K562 (cell line): ENCODE measurements at regions not wholly inside any gene's neighbourhood (a gene's known extent, or its start where the extent isn't known, plus 50 kb on each side); places are given as distances from the start of the nearest gene placed in this dataset.

Experiments
- CTCF ChIP-seq, 3 experiments: IDR thresholded peaks in 2 of 3; conservative IDR thresholded peaks in 1 of 3; 2 replicates each; pipeline ENCODE4 v1.5.1; 2011 to 2012; ENCODE audit warnings: low read length in 3 of 3, mild to moderate bottlenecking in 3 of 3, control low read depth in 2 of 3, improper control_type of control experiment in 1 of 3, inconsistent platforms in 1 of 3, low read depth in 1 of 3, mixed read lengths in 1 of 3, moderate library complexity in 1 of 3; ENCODE audit not compliant: insufficient read depth in 2 of 3
- EP300 ChIP-seq: IDR thresholded peaks from 2 replicates; pipeline ENCODE4 v1.6.1; 2012; ENCODE audit warnings: low read length, improper control_type of control experiment
- FOS ChIP-seq: IDR thresholded peaks from 3 replicates; pipeline ENCODE4 v1.6.1; 2011; ENCODE audit not compliant: insufficient read length; ENCODE audit errors: extremely low read depth
- GABPA ChIP-seq: fragments of 200-800 bp; sonication (Bioruptor generic); conservative IDR thresholded peaks from 2 replicates; pipeline ENCODE4 v1.6.1; 2016; ENCODE audit warnings: low read depth, missing genetic modification characterization, missing compliant biosample characterization
- JUND ChIP-seq, 2 experiments: IDR thresholded peaks; 2 replicates in 1 of 2; 3 replicates in 1 of 2; pipeline ENCODE4 v1.6.1; 2011; ENCODE audit warnings: borderline replicate concordance in 2 of 2, low read depth in 2 of 2, low read length in 2 of 2, improper control_type of control experiment in 1 of 2, missing biosample characterization in 1 of 2, missing genetic modification characterization in 1 of 2, missing genetic modification reagents in 1 of 2
- NCOA4 ChIP-seq: fragments of 450-650 bp; IDR thresholded peaks from 2 replicates; pipeline ENCODE4 v1.6.1; 2018; ENCODE audit warnings: mild to moderate bottlenecking; ENCODE audit not compliant: partially characterized antibody
- NR3C1 ChIP-seq: sonication (generic); formaldehyde crosslinking; IDR thresholded peaks from 2 replicates; pipeline ENCODE4 v1.8.1; 2022; ENCODE audit warnings: missing genetic modification reagents
- TCF7L2 ChIP-seq: fragments of 150-350 bp; IDR thresholded peaks from 2 replicates; pipeline ENCODE4 v1.6.1; 2016; ENCODE audit warnings: low read depth, mild to moderate bottlenecking, low read length, moderate library complexity
- UBTF ChIP-seq, 2 experiments: IDR thresholded peaks; 2 replicates each; pipeline ENCODE4 v1.6.1; 2012; ENCODE audit warnings: improper control_type of control experiment in 2 of 2, low read depth in 2 of 2, low read length in 2 of 2, borderline replicate concordance in 1 of 2
- ZNF444 ChIP-seq: fragments of 250-450 bp; sonication (Bioruptor Pico); IDR thresholded peaks from 2 replicates; pipeline ENCODE4 v1.4.0; 2020; ENCODE audit warnings: mild to moderate bottlenecking, moderate library complexity

GRCh38 chr6:100259865-100260264 lies 204.9 kb downstream of the SIM1 start:
- no peak for TF ChIP-seq GABPA (tag)
- no peak for TF ChIP-seq NCOA4
- TF ChIP-seq TCF7L2: no peak
- TF ChIP-seq CTCF (IDR thresholded peaks at IDR 0.05 in 2 of 3, conservative IDR thresholded peaks at IDR 0.05 in 1 of 3; ENCODE audit: insufficient read depth in 2 of 3, low read depth in 1 of 3, low read length in 3 of 3): no peak
- TF ChIP-seq ZNF444 (CRISPR knock-in tag): no peak
- TF ChIP-seq UBTF (IDR thresholded peaks at IDR 0.05; ENCODE audit: borderline replicate concordance in 1 of 2, low read depth in 2 of 2, low read length in 2 of 2): no peak
- no peak for TF ChIP-seq EP300
- TF ChIP-seq NR3C1 (CRISPR knock-in tag): no peak
- TF ChIP-seq FOS: no peak
- TF ChIP-seq JUND (IDR thresholded peaks at IDR 0.05; ENCODE audit: borderline replicate concordance, low read depth, low read length): no peak
- TF ChIP-seq JUND (tag; IDR thresholded peaks at IDR 0.05; ENCODE audit: borderline replicate concordance, low read depth, low read length): no peak
